Lower leg skin (tissue), 4 donors: ENCODE measurements at regions not wholly inside any gene's neighbourhood (a gene's known extent, or its start where the extent isn't known, plus 50 kb on each side); places are given as distances from the start of the nearest gene placed in this dataset.
"Not testable (repeated sequence)": the region's sequence is repeated elsewhere in the genome, so short reads cannot be mapped to it uniquely, and the experiment has no call there.

Experiments
- DNase-seq, 2 donors: peaks; one replicate each; pipeline ENCODE4 v3.0.0-alpha.2; 2019; ENCODE audit warnings: low spot score in 2 of 2
- H3K4me3 ChIP-seq: fragments of 200-600 bp; sonication (generic); 2 replicates; pipeline ENCODE4 v1.5.1; 2017; ENCODE audit warnings: mild to moderate bottlenecking, low read depth; ENCODE audit not compliant: poor library complexity, severe bottlenecking
- POLR2A ChIP-seq, 2 donors: fragments of 450-650 bp; IDR thresholded peaks; one replicate each; pipeline ENCODE4 v1.6.1; 2016 to 2017; ENCODE audit warnings: antibody characterized with exemption in 2 of 2, mild to moderate bottlenecking in 1 of 2, moderate library complexity in 1 of 2
- WGBS, 2 donors: methylation state at CpG; one replicate each; pipeline ENCODE4 v1.1.5; 2018; 5-methylcytosine and 5-hydroxymethylcytosine counted together
- intact Hi-C: fragments of 100-400 bp; cut with DNase I; formaldehyde crosslinking; loops from one replicate; pipeline ENCODE4 v1.15.0; 2023; ENCODE audit warnings: low total_unique reads
- TF ChIP-seq, protein P1 (sequence below), 3 donors: fragments of 450-650 bp; IDR thresholded peaks; one replicate each; pipeline ENCODE4 v1.5.1; 2016; ENCODE audit warnings: antibody characterized with exemption in 3 of 3, mild to moderate bottlenecking in 3 of 3, moderate library complexity in 2 of 3

DNA sequence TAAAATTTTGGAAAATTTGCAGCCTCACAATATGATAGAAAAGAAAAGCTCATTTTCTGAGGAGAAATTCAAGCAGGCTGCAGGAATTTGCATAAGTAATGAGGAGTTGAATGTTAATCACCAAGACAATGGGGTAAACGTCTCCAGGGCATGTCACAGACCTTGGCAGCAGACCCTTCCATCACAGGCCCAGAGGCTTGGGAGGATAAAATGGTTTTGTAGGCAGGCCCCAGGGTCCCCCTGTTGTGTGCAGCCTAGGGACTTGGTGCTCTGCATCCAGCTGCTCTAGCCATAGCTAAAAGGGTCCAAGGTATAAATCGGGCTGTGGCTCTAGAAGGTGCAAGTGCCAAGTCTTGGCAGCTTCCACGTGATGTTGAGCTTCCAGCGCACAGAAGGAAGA, 112.2 kb upstream of the FMN2 start:
- no peak for DNase-seq
- TF ChIP-seq, protein P1, sequence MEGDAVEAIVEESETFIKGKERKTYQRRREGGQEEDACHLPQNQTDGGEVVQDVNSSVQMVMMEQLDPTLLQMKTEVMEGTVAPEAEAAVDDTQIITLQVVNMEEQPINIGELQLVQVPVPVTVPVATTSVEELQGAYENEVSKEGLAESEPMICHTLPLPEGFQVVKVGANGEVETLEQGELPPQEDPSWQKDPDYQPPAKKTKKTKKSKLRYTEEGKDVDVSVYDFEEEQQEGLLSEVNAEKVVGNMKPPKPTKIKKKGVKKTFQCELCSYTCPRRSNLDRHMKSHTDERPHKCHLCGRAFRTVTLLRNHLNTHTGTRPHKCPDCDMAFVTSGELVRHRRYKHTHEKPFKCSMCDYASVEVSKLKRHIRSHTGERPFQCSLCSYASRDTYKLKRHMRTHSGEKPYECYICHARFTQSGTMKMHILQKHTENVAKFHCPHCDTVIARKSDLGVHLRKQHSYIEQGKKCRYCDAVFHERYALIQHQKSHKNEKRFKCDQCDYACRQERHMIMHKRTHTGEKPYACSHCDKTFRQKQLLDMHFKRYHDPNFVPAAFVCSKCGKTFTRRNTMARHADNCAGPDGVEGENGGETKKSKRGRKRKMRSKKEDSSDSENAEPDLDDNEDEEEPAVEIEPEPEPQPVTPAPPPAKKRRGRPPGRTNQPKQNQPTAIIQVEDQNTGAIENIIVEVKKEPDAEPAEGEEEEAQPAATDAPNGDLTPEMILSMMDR (IDR thresholded peaks at IDR 0.05), result no peak
- no peak for TF ChIP-seq POLR2A (IDR thresholded peaks at IDR 0.05)
- no peak overlapping the region for H3K4me3 ChIP-seq
- intact Hi-C loops, result no loop called here
- 59 to 68% methylated on average over 4 of the region's 4 CpGs for WGBS, 2 donors

DNA sequence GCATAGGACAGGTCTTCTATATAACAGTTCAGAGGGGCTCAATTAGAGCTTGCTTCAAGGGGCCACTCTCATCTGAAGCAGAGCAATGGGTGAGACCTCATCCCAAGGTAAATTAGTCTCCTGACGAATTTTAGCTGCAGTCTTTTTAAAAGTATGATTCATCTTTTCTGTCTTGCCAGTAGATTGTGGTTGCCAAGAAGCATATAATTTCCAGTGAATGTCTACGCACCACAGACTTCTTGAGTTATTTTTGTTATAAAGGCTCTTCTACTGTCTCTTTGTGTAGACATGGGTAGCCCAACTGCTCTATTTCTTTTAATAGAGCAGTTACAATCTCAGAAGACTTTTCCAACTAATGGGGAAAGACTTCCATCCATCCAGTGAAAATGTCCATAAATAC, 108.9 kb upstream of the FMN2 start:
- no peak overlapping the region for H3K4me3 ChIP-seq
- WGBS, 2 donors, result 46 to 59% methylated on average over 2 of the region's 2 CpGs
- TF ChIP-seq, protein P1 (IDR thresholded peaks at IDR 0.05), result no peak
- TF ChIP-seq POLR2A (IDR thresholded peaks at IDR 0.05), result no peak
- DNase-seq, result no peak
- intact Hi-C loops, result no loop called here

DNA sequence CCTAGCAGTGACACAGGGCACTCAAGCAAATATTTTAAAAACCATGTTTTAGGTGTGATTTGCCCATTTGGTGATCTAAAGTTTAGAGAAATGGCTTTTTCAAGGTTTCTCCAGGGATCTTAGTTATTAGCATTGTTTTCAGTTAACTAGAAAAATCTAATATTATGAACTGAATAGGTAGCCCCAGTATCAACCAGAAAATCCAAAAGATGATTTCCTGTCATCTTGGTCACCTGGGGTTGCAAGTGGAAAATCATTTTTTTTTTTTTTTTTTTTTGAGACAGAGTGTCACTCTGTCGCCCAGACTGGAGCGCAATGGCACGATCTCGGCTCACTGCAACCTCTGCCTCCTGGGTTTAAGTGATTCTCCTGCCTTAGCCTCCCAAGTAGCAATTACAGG, 106.6 kb upstream of the FMN2 start:
- TF ChIP-seq POLR2A (IDR thresholded peaks at IDR 0.05), result no peak
- TF ChIP-seq, protein P1 (IDR thresholded peaks at IDR 0.05), result no peak
- 78 to 97% methylated on average over 4 of the region's 4 CpGs for WGBS, 2 donors
- no peak for DNase-seq
- intact Hi-C loops, result no loop called here
- no peak overlapping the region for H3K4me3 ChIP-seq

DNA sequence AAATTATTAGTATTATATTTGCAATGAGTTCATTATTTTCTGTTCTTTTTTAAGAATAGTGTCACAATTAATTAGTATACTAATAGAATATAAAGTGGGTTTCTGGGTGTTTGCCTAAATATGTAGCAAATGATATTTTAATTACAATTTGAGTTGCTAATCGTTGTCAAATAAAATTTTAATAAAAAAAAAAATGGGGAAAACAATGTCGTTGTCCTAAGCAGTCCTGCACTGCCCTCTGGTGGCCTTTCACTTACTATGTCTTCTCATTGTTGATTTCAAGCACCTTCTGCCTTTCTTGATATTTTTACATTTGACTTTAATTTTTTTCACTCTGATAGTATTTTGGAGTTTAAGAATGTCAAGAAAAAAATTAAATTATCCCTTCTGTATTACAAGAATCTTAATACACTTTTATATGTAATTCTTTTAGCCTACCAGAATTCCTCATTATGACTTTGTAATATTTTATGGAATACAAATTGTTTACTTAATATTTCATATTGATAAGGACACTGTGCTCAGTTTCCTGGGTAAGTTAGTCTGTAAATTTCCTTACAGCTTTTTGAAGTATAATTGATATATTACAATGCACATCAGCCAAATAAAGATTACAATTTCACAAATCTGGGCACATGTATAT, 104.5 kb upstream of the FMN2 start:
- no peak for TF ChIP-seq POLR2A (IDR thresholded peaks at IDR 0.05)
- TF ChIP-seq, protein P1 (IDR thresholded peaks at IDR 0.05), result no peak
- DNase-seq, result no peak
- WGBS, 2 donors, result 5% methylated on average over 2 of the region's 2 CpGs
- intact Hi-C loops, result no loop called here
- no peak overlapping the region for H3K4me3 ChIP-seq

DNA sequence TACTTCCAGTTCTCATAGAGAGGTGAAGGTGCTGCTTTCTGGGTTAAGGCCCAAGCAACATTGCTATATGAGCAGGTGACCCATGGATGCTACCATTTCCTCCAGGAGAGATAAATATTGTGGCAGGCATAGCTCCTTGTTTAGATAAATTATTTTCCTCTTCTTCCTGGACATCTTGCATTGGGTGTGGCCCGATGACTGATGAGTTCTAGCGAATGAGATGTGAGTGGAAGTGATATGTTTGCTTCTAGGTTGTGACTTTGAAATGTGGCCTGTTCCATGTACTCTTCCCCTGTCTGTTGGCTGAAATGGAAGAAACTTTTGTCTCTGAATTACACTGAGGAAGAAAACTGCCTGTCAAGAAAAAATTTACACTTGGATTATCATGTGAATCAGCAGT, 101.7 kb upstream of the FMN2 start:
- WGBS, 2 donors, result 64 to 70% methylated on average over 2 of the region's 2 CpGs
- TF ChIP-seq POLR2A (IDR thresholded peaks at IDR 0.05), result no peak
- TF ChIP-seq, protein P1 (IDR thresholded peaks at IDR 0.05), result no peak
- no peak for DNase-seq
- intact Hi-C loops, result no loop called here
- H3K4me3 ChIP-seq, result no peak overlapping the region

DNA sequence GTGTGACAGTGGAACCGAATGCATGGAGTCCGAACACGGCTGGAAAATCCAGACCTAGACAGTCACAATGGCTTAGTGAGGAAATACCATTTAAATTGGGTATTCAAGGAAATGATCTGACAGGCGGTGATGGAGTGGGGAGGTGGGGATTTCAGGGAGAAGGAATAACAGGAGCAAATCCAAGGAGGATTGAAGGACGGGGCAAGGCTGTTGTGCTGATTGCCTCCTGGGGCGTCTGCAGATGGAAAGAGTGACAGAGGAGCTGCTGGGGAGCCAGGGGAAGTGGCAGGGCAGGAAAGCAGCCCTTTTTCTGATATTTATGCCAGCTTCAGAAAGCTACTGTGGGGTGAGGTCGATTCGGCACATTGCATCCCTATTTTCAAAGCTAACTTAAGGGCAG, 99.1 kb upstream of the FMN2 start:
- H3K4me3 ChIP-seq, DNase-seq, intact Hi-C loops: not testable (repeated sequence)
- 72% methylated on average over 8 of the region's 8 CpGs for WGBS, 2 donors
